COLO668 (cell line): ENCODE measurements at regions not wholly inside any gene's neighbourhood (a gene's known extent, or its start where the extent isn't known, plus 50 kb on each side); places are given as distances from the start of the nearest gene placed in this dataset.
A peak's percentile ranks its signal among the peaks of the same experiment; 100 is the strongest.
"Not testable (repeated sequence)": the region's sequence is repeated elsewhere in the genome, so short reads cannot be mapped to it uniquely, and the experiment has no call there.

Source experiments
- DNase-seq: peaks from one replicate; lab custom pipeline; 2025; ENCODE audit not compliant: unreplicated experiment; lab: John Stamatoyannopoulos, UW

GRCh38 chr6:76578746-76579145, 506.3 kb upstream of the IMPG1 start:
- no peak for DNase-seq

- no peak for DNase-seq
These were observed 502.3 kb upstream of the IMPG1 start for GRCh38 chr6:76574746-76575145.

- no peak for DNase-seq
These were observed 493.5 kb upstream of the IMPG1 start for GRCh38 chr6:76565932-76566331.

GRCh38 chr6:76562371-76562770, 489.9 kb upstream of the IMPG1 start:
- DNase-seq, result not testable (repeated sequence)

- not testable (repeated sequence) for DNase-seq
These were observed 488.6 kb upstream of the IMPG1 start for GRCh38 chr6:76560851-76561755.

- DNase-seq, result no peak
These were observed 480.8 kb upstream of the IMPG1 start for GRCh38 chr6:76553256-76553655.

- no peak for DNase-seq
These were observed 479.8 kb upstream of the IMPG1 start for GRCh38 chr6:76552268-76552667.

- DNase-seq, result no peak
These were observed 461.2 kb upstream of the IMPG1 start for GRCh38 chr6:76533661-76534060.

GRCh38 chr6:76532647-76533046, 460.2 kb upstream of the IMPG1 start:
- DNase-seq, result no peak

- DNase-seq, result no peak
These were observed 446.0 kb upstream of the IMPG1 start for GRCh38 chr6:76518443-76518842.

GRCh38 chr6:76516924-76517323, 444.5 kb upstream of the IMPG1 start:
- DNase-seq, result no peak

GRCh38 chr6:76510489-76510888, 438.0 kb upstream of the IMPG1 start:
- no peak for DNase-seq

GRCh38 chr6:76509397-76509796, 436.9 kb upstream of the IMPG1 start:
- DNase-seq, result no peak

GRCh38 chr6:76506808-76507207, 434.3 kb upstream of the IMPG1 start:
- no peak for DNase-seq

- DNase-seq, result peak; percentile 0
These were observed 423.4 kb upstream of the IMPG1 start for GRCh38 chr6:76495909-76496308.

- not testable (repeated sequence) for DNase-seq
These were observed 418.9 kb upstream of the IMPG1 start for GRCh38 chr6:76491376-76491775.

- DNase-seq, result no peak
These were observed 418.0 kb upstream of the IMPG1 start for GRCh38 chr6:76490456-76490855.

GRCh38 chr6:76481101-76481500, 408.6 kb upstream of the IMPG1 start:
- no peak for DNase-seq

- DNase-seq, result no peak
These were observed 400.4 kb upstream of the IMPG1 start for GRCh38 chr6:76472858-76473257.

GRCh38 chr6:76466286-76466685, 393.8 kb upstream of the IMPG1 start:
- no peak for DNase-seq

GRCh38 chr6:76465410-76465809, 392.9 kb upstream of the IMPG1 start:
- DNase-seq, result no peak

- DNase-seq, result no peak
These were observed 380.8 kb upstream of the IMPG1 start for GRCh38 chr6:76453270-76453669.
